GM12878 (cell line): ENCODE measurements at regions not wholly inside any gene's neighbourhood (a gene's known extent, or its start where the extent isn't known, plus 50 kb on each side); places are given as distances from the start of the nearest gene placed in this dataset.

Experiments used
- ATAC-seq: fragments of 200-7000 bp; cut with Tn5 transposase; 3 replicates; pipeline ENCODE4 v1.9.1; 2020; ENCODE audit warnings: mild to moderate bottlenecking, moderate library complexity
- BruUV-seq: library from RNA; stranded (reverse); fragments of 400-500 nt; replicated peaks from 2 replicates; lab custom pipeline; 2021; lab: Mats Ljungman, UMichigan
- CTCF ChIA-PET: fragments of 300-600 bp; sonication (Branson Sonifier 250); formaldehyde crosslinking; extraction: SDS; loops from one replicate; lab custom pipeline; 2021; ENCODE audit warnings: inconsistent platforms; lab: Yijun Ruan, JAX
- POLR2A ChIA-PET: fragments of 350-600 bp; formaldehyde crosslinking; extraction: SDS; loops from one replicate; lab custom pipeline; 2021; ENCODE audit warnings: inconsistent platforms; lab: Charles Lee
- RAD21 ChIA-PET: fragments of 300-600 bp; sonication (Branson Sonifier 250); formaldehyde crosslinking; loops from one replicate; lab custom pipeline; 2023; ENCODE audit warnings: antibody characterized with exemption; ENCODE audit not compliant: unreplicated experiment; lab: Charles Lee
- SMC1A ChIA-PET: fragments of 300-600 bp; sonication (Branson Sonifier 250); formaldehyde crosslinking; loops from one replicate; lab custom pipeline; 2023; ENCODE audit not compliant: unreplicated experiment, uncharacterized antibody; lab: Charles Lee
- DNase-seq: peaks from one replicate; pipeline ENCODE4 v3.0.0-alpha.2; 2011; ENCODE audit warnings: low read depth, low spot score
- FAIRE-seq: peaks from 3 replicates; lab custom pipeline; 2011; peaks lifted over from hg19 to GRCh38; lab: Jason Lieb, UNC
- H2AFZ ChIP-seq: 2 replicates; pipeline ENCODE4 v1.6.0; 2011; ENCODE audit warnings: low read depth, low read length, control low read depth; ENCODE audit not compliant: control insufficient read depth
- H3K27ac ChIP-seq: 2 replicates; pipeline ENCODE4 v1.5.1; 2011; ENCODE audit warnings: control low read depth; ENCODE audit not compliant: control insufficient read depth, insufficient read depth
- H3K27me3 ChIP-seq, 2 experiments: replicated peaks in 1 of 2; 2 replicates each; pipeline versions ENCODE4 v1.6.0 to v1.6.1; 2011; ENCODE audit warnings: low read length in 1 of 2; ENCODE audit not compliant: control insufficient read depth in 2 of 2, insufficient read depth in 2 of 2
- H3K36me3 ChIP-seq, 2 experiments: 2 replicates each; pipeline ENCODE4 v1.5.1; 2011; ENCODE audit warnings: low read length in 1 of 2; ENCODE audit not compliant: control insufficient read depth in 2 of 2, insufficient read depth in 2 of 2
- H3K4me1 ChIP-seq: 2 replicates; pipeline ENCODE4 v1.6.1; 2011; ENCODE audit warnings: mild to moderate bottlenecking, low read length, moderate library complexity, mixed read lengths; ENCODE audit not compliant: control insufficient read depth, insufficient read depth
- H3K4me2 ChIP-seq: 2 replicates; pipeline ENCODE4 v1.6.0; 2011; ENCODE audit warnings: control low read depth; ENCODE audit not compliant: control insufficient read depth, insufficient read depth
- H3K4me3 ChIP-seq: fragments of 200-600 bp; sonication (generic); 2 replicates; pipeline ENCODE4 v1.5.1; 2016
- H3K79me2 ChIP-seq: 2 replicates; pipeline ENCODE4 v1.6.0; 2011; ENCODE audit warnings: low read length; ENCODE audit not compliant: control insufficient read depth, insufficient read depth
- H3K9ac ChIP-seq: 2 replicates; pipeline ENCODE4 v1.8.0; 2011; ENCODE audit warnings: low read length, control low read depth, mixed read lengths; ENCODE audit not compliant: control insufficient read depth, insufficient read depth
- H3K9me3 ChIP-seq: replicated peaks from 3 replicates; pipeline ENCODE4 v1.5.1; 2011; ENCODE audit warnings: mild to moderate bottlenecking, low read length; ENCODE audit not compliant: control insufficient read depth, insufficient read depth
- H4K20me1 ChIP-seq: 2 replicates; pipeline ENCODE4 v1.6.0; 2011; ENCODE audit not compliant: control insufficient read depth, insufficient read depth
- ATF3 ChIP-seq: IDR thresholded peaks from 2 replicates; pipeline ENCODE4 v1.6.1; 2011; ENCODE audit warnings: low read depth, mild to moderate bottlenecking, low read length, moderate library complexity, borderline replicate concordance; ENCODE audit errors: extremely low read depth
- CHD4 ChIP-seq: fragments of 200-600 bp; sonication (generic); IDR thresholded peaks from 2 replicates; pipeline ENCODE4 v1.6.1; 2016; ENCODE audit warnings: mild to moderate bottlenecking
- NR2C2 ChIP-seq: IDR thresholded peaks from 2 replicates; pipeline ENCODE4 v1.6.1; 2011; ENCODE audit warnings: borderline replicate concordance, low read depth; ENCODE audit not compliant: control insufficient read depth, insufficient read length
- PRDM15 ChIP-seq: fragments of 450-650 bp; formaldehyde crosslinking; IDR thresholded peaks from 2 replicates; pipeline ENCODE4 v1.4.0; 2020; ENCODE audit warnings: mild to moderate bottlenecking, moderate library complexity
- RBBP5 ChIP-seq: fragments of 200-600 bp; sonication (generic); conservative IDR thresholded peaks from 2 replicates; pipeline ENCODE4 v1.6.1; 2016
- WGBS: methylation state at CpG from one replicate; pipeline ENCODE4 v1.1.6; 2016; ENCODE audit warnings: low lambda C conversion rate; ENCODE audit not compliant: insufficient replicate concordance, insufficient coverage; ENCODE audit errors: missing lambda C conversion rate; 5-methylcytosine and 5-hydroxymethylcytosine counted together
- in situ Hi-C: fragments of 300-500 bp; cut with MboI; formaldehyde crosslinking; loops from 9 replicates; pipeline ENCODE4 v1.14.3; 2018; ENCODE audit warnings: mixed read lengths
- intact Hi-C: fragments of 100-400 bp; cut with micrococcal nuclease; formaldehyde crosslinking; loops from one replicate; pipeline ENCODE4 v1.14.2; 2022; ENCODE audit not compliant: unreplicated experiment

- in situ Hi-C loops = no loop called here
- ChIA-PET RAD21 (no interaction called here), POLR2A (interaction anchor here (0.7 kb wide), 1 partner anchor 49 kb away, joined by 6 read pairs; no protein-coding TSS in a partner anchor), SMC1A (no interaction called here), CTCF (no interaction called here)
- intact Hi-C loops = no loop called here
- Histone ChIP-seq H3K4me2 (no peak overlapping the region), H3K9ac (no peak overlapping the region), H3K4me3 (no peak overlapping the region), H3K36me3 (no peaks in the 10 kb centered on the region), H2AFZ (no peak overlapping the region), H4K20me1 (no peaks in the 10 kb centered on the region), H3K27me3 (no peaks in the 10 kb centered on the region), H3K9me3 (no peaks in the 10 kb centered on the region), H3K79me2 (peaks cover 2% of the 10 kb centered on the region), H3K27ac (no peak overlapping the region), H3K4me1 (no peaks in the 10 kb centered on the region)
- no TSS peak for BruUV-seq
- 100% methylated on average over 3 of the region's 3 CpGs for WGBS
- FAIRE-seq = no peak
- ATAC-seq = no peak
- DNase-seq = no peak
- no peak for TF ChIP-seq ATF3
Measured at GRCh38 chr6:144415014-144415413, 129.9 kb downstream of the UTRN start.

- no TSS peak for BruUV-seq
Measured at GRCh38 chr6:144415835-144416237, 130.7 kb downstream of the UTRN start.

More at GRCh38 chr6:144415835-144416237, 130.7 kb downstream of the UTRN start:
- Histone ChIP-seq H3K36me3 (no peaks in the 10 kb centered on the region), H3K27me3 (no peaks in the 10 kb centered on the region), H4K20me1 (no peaks in the 10 kb centered on the region), H3K4me3 (no peak overlapping the region), H3K79me2 (peaks cover 2% of the 10 kb centered on the region), H3K27ac (no peak overlapping the region), H3K9ac (no peak overlapping the region), H3K4me2 (no peak overlapping the region), H2AFZ (no peak overlapping the region), H3K4me1 (no peaks in the 10 kb centered on the region), H3K9me3 (no peaks in the 10 kb centered on the region)
- CTCF ChIA-PET = interaction anchor here (0.8 kb wide), 1 partner anchor 66 kb away, joined by 3 read pairs; no protein-coding TSS in a partner anchor
- SMC1A ChIA-PET = no interaction called here
- intact Hi-C loops = no loop called here
- POLR2A ChIA-PET = no interaction called here
- DNase-seq (no peak), FAIRE-seq (no peak), ATAC-seq (no peak)
- in situ Hi-C loops = no loop called here
- RAD21 ChIA-PET = no interaction called here
- TF ChIP-seq NR2C2 (no peak), RBBP5 (no peak), CHD4 (no peak), PRDM15 (CRISPR knock-in tag) (no peak)
- 94% methylated on average over 2 of the region's 2 CpGs for WGBS
